Endothelial cell of umbilical vein (primary cell): ENCODE measurements at regions not wholly inside any gene's neighbourhood (a gene's known extent, or its start where the extent isn't known, plus 50 kb on each side); places are given as distances from the start of the nearest gene placed in this dataset.

Source experiments
- EZH2 ChIP-seq: IDR thresholded peaks from 2 replicates; pipeline ENCODE4 v1.6.1; 2012; ENCODE audit warnings: borderline replicate concordance, low read depth, mild to moderate bottlenecking, moderate library complexity, low read length, inconsistent platforms; ENCODE audit not compliant: severe bottlenecking
- POLR2A ChIP-seq: IDR thresholded peaks from 2 replicates; pipeline ENCODE4 v1.6.1; 2012; ENCODE audit warnings: low read depth, mild to moderate bottlenecking, control low read depth, low read length
- TF ChIP-seq, protein P1 (sequence below), 2 donors: IDR thresholded peaks; 1 replicate in 1 of 2; 2 replicates in 1 of 2; pipeline ENCODE4 v1.5.1; 2011; ENCODE audit warnings: low read length in 2 of 2, mild to moderate bottlenecking in 2 of 2, moderate library complexity in 2 of 2, control low read depth in 1 of 2, inconsistent platforms in 1 of 2, low read depth in 1 of 2; ENCODE audit not compliant: insufficient read depth in 1 of 2; ENCODE audit errors: extremely low read depth in 1 of 2

DNA sequence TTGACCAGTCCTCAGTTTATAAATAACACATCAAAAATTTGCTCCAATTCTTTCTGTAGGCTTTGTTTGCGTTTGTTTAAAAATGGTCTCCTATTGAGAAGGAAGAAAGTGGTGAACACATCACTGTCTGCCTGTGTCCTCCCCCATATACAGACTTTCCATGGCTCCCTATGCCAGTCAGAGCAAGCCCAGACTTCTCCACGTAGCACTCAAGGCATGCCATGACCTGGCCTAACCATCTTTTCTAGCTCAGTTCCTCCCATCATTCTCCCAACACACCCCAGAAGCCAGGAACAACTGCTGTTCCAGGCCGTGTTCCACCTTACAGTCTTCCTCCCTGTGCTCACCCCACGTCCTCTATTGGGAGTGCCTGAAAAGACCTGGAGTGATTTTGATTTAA lies 129.6 kb upstream of the ZNF618 start:
- TF ChIP-seq EZH2 (no peak), POLR2A (no peak)
- TF ChIP-seq, protein P1, sequence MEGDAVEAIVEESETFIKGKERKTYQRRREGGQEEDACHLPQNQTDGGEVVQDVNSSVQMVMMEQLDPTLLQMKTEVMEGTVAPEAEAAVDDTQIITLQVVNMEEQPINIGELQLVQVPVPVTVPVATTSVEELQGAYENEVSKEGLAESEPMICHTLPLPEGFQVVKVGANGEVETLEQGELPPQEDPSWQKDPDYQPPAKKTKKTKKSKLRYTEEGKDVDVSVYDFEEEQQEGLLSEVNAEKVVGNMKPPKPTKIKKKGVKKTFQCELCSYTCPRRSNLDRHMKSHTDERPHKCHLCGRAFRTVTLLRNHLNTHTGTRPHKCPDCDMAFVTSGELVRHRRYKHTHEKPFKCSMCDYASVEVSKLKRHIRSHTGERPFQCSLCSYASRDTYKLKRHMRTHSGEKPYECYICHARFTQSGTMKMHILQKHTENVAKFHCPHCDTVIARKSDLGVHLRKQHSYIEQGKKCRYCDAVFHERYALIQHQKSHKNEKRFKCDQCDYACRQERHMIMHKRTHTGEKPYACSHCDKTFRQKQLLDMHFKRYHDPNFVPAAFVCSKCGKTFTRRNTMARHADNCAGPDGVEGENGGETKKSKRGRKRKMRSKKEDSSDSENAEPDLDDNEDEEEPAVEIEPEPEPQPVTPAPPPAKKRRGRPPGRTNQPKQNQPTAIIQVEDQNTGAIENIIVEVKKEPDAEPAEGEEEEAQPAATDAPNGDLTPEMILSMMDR (IDR thresholded peaks at IDR 0.05; ENCODE audit: extremely low read depth in 1 of 2, insufficient read depth in 1 of 2, low read depth in 1 of 2, low read length in 2 of 2) = no peak
